B cell (primary cell): ENCODE measurements at regions not wholly inside any gene's neighbourhood (a gene's known extent, or its start where the extent isn't known, plus 50 kb on each side); places are given as distances from the start of the nearest gene placed in this dataset.

ENCODE experiments used
- ATAC-seq: fragments of 200-7000 bp; cut with Tn5 transposase; one replicate; pipeline ENCODE4 v1.10.0; 2021; ENCODE audit warnings: low read depth, mild to moderate bottlenecking, moderate number of reproducible peaks, moderate library complexity
- CTCF ChIA-PET: fragments of 350-600 bp; sonication (Branson Sonifier 250); formaldehyde crosslinking; loops from one replicate; lab custom pipeline; 2021; ENCODE audit warnings: antibody characterized with exemption, inconsistent platforms; lab: Charles Lee
- POLR2A ChIA-PET: fragments of 350-600 bp; sonication (Branson Sonifier 250); formaldehyde crosslinking; loops from one replicate; lab custom pipeline; 2021; ENCODE audit warnings: antibody characterized with exemption; lab: Charles Lee
- DNase-seq: peaks from one replicate; pipeline ENCODE4 v3.0.0; 2013
- H2AFZ ChIP-seq: 2 replicates; pipeline ENCODE4 v1.6.1; 2012; ENCODE audit warnings: mild to moderate bottlenecking, low read depth, low read length; ENCODE audit not compliant: insufficient read depth, poor library complexity, severe bottlenecking
- H3K27ac ChIP-seq, 2 donors: 1 replicate in 1 of 2; 2 replicates in 1 of 2; pipeline ENCODE4 v1.5.1; 2012 to 2013; ENCODE audit warnings: low read length in 2 of 2, mild to moderate bottlenecking in 2 of 2, moderate library complexity in 1 of 2
- H3K27me3 ChIP-seq, 4 experiments: fragments of 200-600 bp in 1 of 4; sonication (generic) in 1 of 4; replicated peaks in 1 of 4; 1 replicate in 2 of 4; 2 replicates in 2 of 4; pipeline versions ENCODE4 v1.6.1 to v1.7.0; 2013 to 2016; ENCODE audit warnings: low read length in 3 of 4, mild to moderate bottlenecking in 2 of 4, mixed read lengths in 1 of 4, moderate library complexity in 1 of 4; ENCODE audit not compliant: insufficient read depth in 4 of 4, control insufficient read depth in 3 of 4; ENCODE audit errors: control extremely low read depth in 1 of 4
- H3K36me3 ChIP-seq, 2 experiments: replicated peaks in 1 of 2; 1 replicate in 1 of 2; 2 replicates in 1 of 2; pipeline versions ENCODE4 v1.6.1 to v1.7.1; 2013; ENCODE audit warnings: low read length in 1 of 2; ENCODE audit not compliant: insufficient read depth in 2 of 2, control insufficient read depth in 1 of 2; ENCODE audit errors: control extremely low read depth in 1 of 2, extremely low read depth in 1 of 2
- H3K4me1 ChIP-seq, 2 donors: fragments of 200-600 bp in 1 of 2; sonication (generic) in 1 of 2; 1 replicate in 1 of 2; 2 replicates in 1 of 2; pipeline versions ENCODE4 v1.5.1 to v1.6.1; 2013 to 2017; ENCODE audit warnings: low read length in 2 of 2; ENCODE audit not compliant: control insufficient read depth in 2 of 2, insufficient read depth in 2 of 2
- H3K4me2 ChIP-seq: replicated peaks from 2 replicates; pipeline ENCODE3; 2012; ENCODE audit warnings: mild to moderate bottlenecking, low read depth, low read length; ENCODE audit not compliant: poor library complexity, severe bottlenecking
- H3K4me3 ChIP-seq, 5 experiments: fragments of 200-600 bp in 1 of 5; sonication (generic) in 1 of 5; 1 replicate in 3 of 5; 2 replicates in 2 of 5; pipeline versions ENCODE4 v1.5.1 to v1.7.0; 2011 to 2016; ENCODE audit warnings: low read length in 4 of 5, mild to moderate bottlenecking in 4 of 5, low read depth in 2 of 5, control low read depth in 1 of 5, moderate library complexity in 1 of 5; ENCODE audit not compliant: insufficient read depth in 1 of 5; ENCODE audit errors: control extremely low read depth in 1 of 5, extremely low read depth in 1 of 5
- H3K79me2 ChIP-seq: fragments of 200-600 bp; sonication (generic); one replicate; pipeline ENCODE4 v1.6.0; 2016; ENCODE audit warnings: low read length; ENCODE audit not compliant: control insufficient read depth, insufficient read depth
- H3K9ac ChIP-seq: fragments of 200-600 bp; sonication (generic); 2 replicates; pipeline ENCODE4 v1.6.1; 2017; ENCODE audit warnings: mild to moderate bottlenecking, low read length, moderate library complexity
- H3K9me3 ChIP-seq, 3 donors: one replicate each; pipeline versions ENCODE4 v1.6.1 to v1.7.1; 2013; ENCODE audit warnings: low read length in 2 of 3; ENCODE audit not compliant: control insufficient read depth in 2 of 3, insufficient read depth in 1 of 3; ENCODE audit errors: control extremely low read depth in 1 of 3
- H4K20me1 ChIP-seq: 2 replicates; pipeline ENCODE4 v1.6.0; 2012; ENCODE audit warnings: mild to moderate bottlenecking, low read length; ENCODE audit not compliant: insufficient read depth, control insufficient read depth, poor library complexity, severe bottlenecking
- H3K27ac Mint-ChIP-seq: one replicate; pipeline ENCODE4 v1.8.0; 2021; ENCODE audit warnings: mixed read lengths
- H3K27me3 Mint-ChIP-seq: one replicate; pipeline ENCODE4 v1.8.0; 2021; ENCODE audit warnings: mixed read lengths
- H3K4me1 Mint-ChIP-seq: one replicate; pipeline ENCODE4 v1.8.0; 2021; ENCODE audit warnings: mixed read lengths
- H3K4me3 Mint-ChIP-seq: one replicate; pipeline ENCODE4 v1.8.0; 2021; ENCODE audit warnings: mixed read lengths
- H3K9me3 Mint-ChIP-seq: one replicate; pipeline ENCODE4 v1.8.0; 2022; ENCODE audit warnings: mixed read lengths; ENCODE audit not compliant: insufficient read depth
- EZH2 ChIP-seq: IDR thresholded peaks from 2 replicates; pipeline ENCODE4 v1.6.1; 2012; ENCODE audit warnings: borderline replicate concordance, low read depth, mild to moderate bottlenecking, moderate library complexity, low read length; ENCODE audit not compliant: insufficient read depth, poor library complexity, severe bottlenecking
- WGBS: methylation state at CpG from one replicate; pipeline ENCODE4 v1.1.5; 2013; ENCODE audit warnings: missing lambda C conversion rate; ENCODE audit not compliant: insufficient coverage; 5-methylcytosine and 5-hydroxymethylcytosine counted together
- intact Hi-C: fragments of 100-400 bp; cut with micrococcal nuclease; formaldehyde crosslinking; loops from one replicate; pipeline ENCODE4 v1.10.0; 2022
- TF ChIP-seq, protein P1 (sequence below): fragments of 200-600 bp; IDR thresholded peaks from one replicate; pipeline ENCODE4 v1.8.0; 2022; ENCODE audit warnings: antibody characterized with exemption, mild to moderate bottlenecking

DNA sequence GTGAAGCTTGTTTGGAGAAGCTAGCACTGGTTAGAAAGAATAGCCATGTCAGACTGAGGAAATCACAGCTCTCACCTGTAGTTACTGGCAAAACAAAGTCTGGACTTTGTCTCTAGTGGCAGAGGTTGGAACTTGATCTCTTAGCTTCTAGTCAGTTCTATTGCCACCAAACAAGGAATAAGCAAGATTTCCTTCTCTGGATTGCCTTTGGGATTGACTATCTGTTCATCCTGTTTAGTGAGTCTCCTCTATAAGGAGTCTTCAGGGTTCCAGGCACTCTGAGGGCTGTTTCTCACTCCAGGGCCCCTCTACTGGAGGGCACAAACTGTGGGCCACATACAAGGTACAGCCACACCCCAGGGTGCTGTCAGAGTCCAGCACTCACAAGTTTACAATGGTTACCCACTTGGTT lies 426.6 kb upstream of the THBS1 start:
- H3K27ac Mint-ChIP-seq, result no peak overlapping the region
- intact Hi-C loops, result no loop called here

DNA sequence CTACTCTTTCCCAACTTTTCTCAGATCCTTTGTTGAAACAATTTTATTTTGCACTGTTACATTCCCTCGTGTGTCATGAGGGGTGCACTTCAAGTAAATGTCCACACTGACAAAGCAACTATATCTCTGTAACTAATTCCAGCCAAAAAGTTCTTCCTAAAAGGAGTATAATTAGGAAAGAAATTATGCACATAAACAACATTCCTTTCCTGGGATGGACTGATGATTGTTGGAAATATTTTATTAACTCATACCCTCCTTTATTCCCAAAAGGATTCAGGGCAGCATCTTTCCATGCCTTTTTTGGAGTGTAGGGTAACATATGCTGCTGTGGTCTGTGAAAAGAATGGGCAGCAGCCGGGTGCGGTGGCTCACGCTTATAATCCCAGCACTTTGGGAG lies 426.1 kb upstream of the THBS1 start:
- H2AFZ ChIP-seq, result no peak overlapping the region
- ChIA-PET POLR2A (no interaction called here), CTCF (no interaction called here)

More for the DNA sequence above, 426.6 kb upstream of the THBS1 start:
- no peak overlapping the region for H3K4me2 ChIP-seq
- Mint-ChIP-seq H3K4me1 (no peaks in the 10 kb centered on the region), H3K4me3 (no peak overlapping the region), H3K9me3 (no peaks in the 10 kb centered on the region), H3K27me3 (no peaks in the 10 kb centered on the region)
- no peak overlapping the region for H3K4me3 ChIP-seq
- H3K9me3 ChIP-seq, result no peaks in the 10 kb centered on the region
- no peaks in the 10 kb centered on the region for H3K36me3 ChIP-seq
- POLR2A ChIA-PET, result no interaction called here
- ATAC-seq (no peak), DNase-seq (no peak)
- TF ChIP-seq, protein P1, sequence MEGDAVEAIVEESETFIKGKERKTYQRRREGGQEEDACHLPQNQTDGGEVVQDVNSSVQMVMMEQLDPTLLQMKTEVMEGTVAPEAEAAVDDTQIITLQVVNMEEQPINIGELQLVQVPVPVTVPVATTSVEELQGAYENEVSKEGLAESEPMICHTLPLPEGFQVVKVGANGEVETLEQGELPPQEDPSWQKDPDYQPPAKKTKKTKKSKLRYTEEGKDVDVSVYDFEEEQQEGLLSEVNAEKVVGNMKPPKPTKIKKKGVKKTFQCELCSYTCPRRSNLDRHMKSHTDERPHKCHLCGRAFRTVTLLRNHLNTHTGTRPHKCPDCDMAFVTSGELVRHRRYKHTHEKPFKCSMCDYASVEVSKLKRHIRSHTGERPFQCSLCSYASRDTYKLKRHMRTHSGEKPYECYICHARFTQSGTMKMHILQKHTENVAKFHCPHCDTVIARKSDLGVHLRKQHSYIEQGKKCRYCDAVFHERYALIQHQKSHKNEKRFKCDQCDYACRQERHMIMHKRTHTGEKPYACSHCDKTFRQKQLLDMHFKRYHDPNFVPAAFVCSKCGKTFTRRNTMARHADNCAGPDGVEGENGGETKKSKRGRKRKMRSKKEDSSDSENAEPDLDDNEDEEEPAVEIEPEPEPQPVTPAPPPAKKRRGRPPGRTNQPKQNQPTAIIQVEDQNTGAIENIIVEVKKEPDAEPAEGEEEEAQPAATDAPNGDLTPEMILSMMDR, result no peak
- no peak for TF ChIP-seq EZH2
- no peaks in the 10 kb centered on the region for H3K4me1 ChIP-seq
- no peak overlapping the region for H3K9ac ChIP-seq
- H3K27me3 ChIP-seq, result no peaks in the 10 kb centered on the region
- no peaks in the 10 kb centered on the region for H3K79me2 ChIP-seq
- CTCF ChIA-PET, result no interaction called here
- no peak overlapping the region for H2AFZ ChIP-seq
- no peak overlapping the region for H3K27ac ChIP-seq
- no peaks in the 10 kb centered on the region for H4K20me1 ChIP-seq

More for the DNA sequence above, 426.1 kb upstream of the THBS1 start:
- Mint-ChIP-seq H3K9me3 (no peaks in the 10 kb centered on the region), H3K27me3 (no peaks in the 10 kb centered on the region), H3K4me3 (no peak overlapping the region), H3K4me1 (no peaks in the 10 kb centered on the region), H3K27ac (no peak overlapping the region)
- Histone ChIP-seq H4K20me1 (no peaks in the 10 kb centered on the region), H3K4me1 (no peaks in the 10 kb centered on the region), H3K36me3 (no peaks in the 10 kb centered on the region), H3K27me3 (no peaks in the 10 kb centered on the region), H3K27ac (no peak overlapping the region), H3K9me3 (no peaks in the 10 kb centered on the region), H3K79me2 (no peaks in the 10 kb centered on the region), H3K9ac (no peak overlapping the region), H3K4me2 (no peak overlapping the region), H3K4me3 (no peak overlapping the region)
- TF ChIP-seq, protein P1, result no peak
- TF ChIP-seq EZH2, result no peak
- DNase-seq (no peak), ATAC-seq (no peak)
- intact Hi-C loops, result no loop called here
- no CpG with 5 or more reads among the region's 4 CpGs for WGBS
